ENCODE measurements at regions not wholly inside any gene's neighbourhood (a gene's known extent, or its start where the extent isn't known, plus 50 kb on each side); places are given as distances from the start of the nearest gene placed in this dataset.

GRCh38 chr1:29743264-29743663, 506.9 kb downstream of the PTPRU start:
- H3K4me1 ChIP-seq (ENCODE audit: control insufficient read depth in 4 of 4, insufficient read depth in 4 of 4, low read length in 3 of 4), result no peaks in the 10 kb centered on the region
- H3K9me3 ChIP-seq (ENCODE audit: control insufficient read depth in 4 of 4, low read length in 3 of 4), result no peaks in the 10 kb centered on the region
- DNase-seq (ENCODE audit: low spot score), result no peak
- TF ChIP-seq FOXA1 (IDR thresholded peaks at IDR 0.05) (no peak), RXRA (IDR thresholded peaks at IDR 0.05) (no peak), YY1 (IDR thresholded peaks at IDR 0.05) (no peak), HNF4G (IDR thresholded peaks at IDR 0.05) (no peak), NR2F2 (IDR thresholded peaks at IDR 0.05) (no peak)
- TF ChIP-seq, protein P1, sequence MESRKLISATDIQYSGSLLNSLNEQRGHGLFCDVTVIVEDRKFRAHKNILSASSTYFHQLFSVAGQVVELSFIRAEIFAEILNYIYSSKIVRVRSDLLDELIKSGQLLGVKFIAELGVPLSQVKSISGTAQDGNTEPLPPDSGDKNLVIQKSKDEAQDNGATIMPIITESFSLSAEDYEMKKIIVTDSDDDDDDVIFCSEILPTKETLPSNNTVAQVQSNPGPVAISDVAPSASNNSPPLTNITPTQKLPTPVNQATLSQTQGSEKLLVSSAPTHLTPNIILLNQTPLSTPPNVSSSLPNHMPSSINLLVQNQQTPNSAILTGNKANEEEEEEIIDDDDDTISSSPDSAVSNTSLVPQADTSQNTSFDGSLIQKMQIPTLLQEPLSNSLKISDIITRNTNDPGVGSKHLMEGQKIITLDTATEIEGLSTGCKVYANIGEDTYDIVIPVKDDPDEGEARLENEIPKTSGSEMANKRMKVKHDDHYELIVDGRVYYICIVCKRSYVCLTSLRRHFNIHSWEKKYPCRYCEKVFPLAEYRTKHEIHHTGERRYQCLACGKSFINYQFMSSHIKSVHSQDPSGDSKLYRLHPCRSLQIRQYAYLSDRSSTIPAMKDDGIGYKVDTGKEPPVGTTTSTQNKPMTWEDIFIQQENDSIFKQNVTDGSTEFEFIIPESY (IDR thresholded peaks at IDR 0.05), result no peak
- TF ChIP-seq, protein P2, sequence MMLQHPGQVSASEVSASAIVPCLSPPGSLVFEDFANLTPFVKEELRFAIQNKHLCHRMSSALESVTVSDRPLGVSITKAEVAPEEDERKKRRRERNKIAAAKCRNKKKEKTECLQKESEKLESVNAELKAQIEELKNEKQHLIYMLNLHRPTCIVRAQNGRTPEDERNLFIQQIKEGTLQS (IDR thresholded peaks at IDR 0.05), result no peak
- TF ChIP-seq, protein P3, sequence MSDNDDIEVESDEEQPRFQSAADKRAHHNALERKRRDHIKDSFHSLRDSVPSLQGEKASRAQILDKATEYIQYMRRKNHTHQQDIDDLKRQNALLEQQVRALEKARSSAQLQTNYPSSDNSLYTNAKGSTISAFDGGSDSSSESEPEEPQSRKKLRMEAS (IDR thresholded peaks at IDR 0.05), result no peak
- H3K27ac ChIP-seq (ENCODE audit: low read depth in 1 of 2, low read length in 2 of 2), result no peak overlapping the region
- H3K4me3 ChIP-seq (ENCODE audit: low read depth in 1 of 3, low read length in 3 of 3), result no peak overlapping the region
- H3K36me3 ChIP-seq (ENCODE audit: control insufficient read depth in 4 of 4, insufficient read depth in 3 of 4, low read depth in 1 of 4, low read length in 3 of 4), result no peaks in the 10 kb centered on the region
- no peaks in the 10 kb centered on the region for H3K27me3 ChIP-seq (ENCODE audit: control insufficient read depth in 4 of 4, insufficient read depth in 4 of 4, low read length in 3 of 4)
- no peak overlapping the region for H3K9ac ChIP-seq (ENCODE audit: low read depth in 1 of 2, low read length in 2 of 2)
- 74% methylated on average over 5 of the region's 5 CpGs for WGBS

- TF ChIP-seq EGR1 (IDR thresholded peaks at IDR 0.05; ENCODE audit: low read depth in 2 of 2) (no peak), GABPA (IDR thresholded peaks at IDR 0.05 in 1 of 2, conservative IDR thresholded peaks at IDR 0.05 in 1 of 2) (no peak), HNF4G (IDR thresholded peaks at IDR 0.05) (no peak), YY1 (IDR thresholded peaks at IDR 0.05) (no peak), FOXA1 (IDR thresholded peaks at IDR 0.05) (no peak), HNF4A (conservative IDR thresholded peaks at IDR 0.05) (no peak), JUND (IDR thresholded peaks at IDR 0.05) (no peak), RAD21 (IDR thresholded peaks at IDR 0.05) (no peak), RXRA (IDR thresholded peaks at IDR 0.05) (no peak), CTCF (IDR thresholded peaks at IDR 0.05; ENCODE audit: low read depth, low read length, missing input control) (no peak), NR2F2 (IDR thresholded peaks at IDR 0.05) (no peak), SP1 (IDR thresholded peaks at IDR 0.05) (no peak)
- TF ChIP-seq, protein P4, sequence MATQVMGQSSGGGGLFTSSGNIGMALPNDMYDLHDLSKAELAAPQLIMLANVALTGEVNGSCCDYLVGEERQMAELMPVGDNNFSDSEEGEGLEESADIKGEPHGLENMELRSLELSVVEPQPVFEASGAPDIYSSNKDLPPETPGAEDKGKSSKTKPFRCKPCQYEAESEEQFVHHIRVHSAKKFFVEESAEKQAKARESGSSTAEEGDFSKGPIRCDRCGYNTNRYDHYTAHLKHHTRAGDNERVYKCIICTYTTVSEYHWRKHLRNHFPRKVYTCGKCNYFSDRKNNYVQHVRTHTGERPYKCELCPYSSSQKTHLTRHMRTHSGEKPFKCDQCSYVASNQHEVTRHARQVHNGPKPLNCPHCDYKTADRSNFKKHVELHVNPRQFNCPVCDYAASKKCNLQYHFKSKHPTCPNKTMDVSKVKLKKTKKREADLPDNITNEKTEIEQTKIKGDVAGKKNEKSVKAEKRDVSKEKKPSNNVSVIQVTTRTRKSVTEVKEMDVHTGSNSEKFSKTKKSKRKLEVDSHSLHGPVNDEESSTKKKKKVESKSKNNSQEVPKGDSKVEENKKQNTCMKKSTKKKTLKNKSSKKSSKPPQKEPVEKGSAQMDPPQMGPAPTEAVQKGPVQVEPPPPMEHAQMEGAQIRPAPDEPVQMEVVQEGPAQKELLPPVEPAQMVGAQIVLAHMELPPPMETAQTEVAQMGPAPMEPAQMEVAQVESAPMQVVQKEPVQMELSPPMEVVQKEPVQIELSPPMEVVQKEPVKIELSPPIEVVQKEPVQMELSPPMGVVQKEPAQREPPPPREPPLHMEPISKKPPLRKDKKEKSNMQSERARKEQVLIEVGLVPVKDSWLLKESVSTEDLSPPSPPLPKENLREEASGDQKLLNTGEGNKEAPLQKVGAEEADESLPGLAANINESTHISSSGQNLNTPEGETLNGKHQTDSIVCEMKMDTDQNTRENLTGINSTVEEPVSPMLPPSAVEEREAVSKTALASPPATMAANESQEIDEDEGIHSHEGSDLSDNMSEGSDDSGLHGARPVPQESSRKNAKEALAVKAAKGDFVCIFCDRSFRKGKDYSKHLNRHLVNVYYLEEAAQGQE (IDR thresholded peaks at IDR 0.05), result no peak
- TF ChIP-seq, protein P2 (IDR thresholded peaks at IDR 0.05), result no peak
These were observed 502.9 kb downstream of the PTPRU start for GRCh38 chr1:29739176-29739575.

More at GRCh38 chr1:29739176-29739575, 502.9 kb downstream of the PTPRU start:
- H3K9me3 ChIP-seq (ENCODE audit: control insufficient read depth in 4 of 4, low read length in 3 of 4), result no peaks in the 10 kb centered on the region
- no peaks in the 10 kb centered on the region for H3K27me3 ChIP-seq (ENCODE audit: control insufficient read depth in 4 of 4, insufficient read depth in 4 of 4, low read length in 3 of 4)
- H3K4me3 ChIP-seq (ENCODE audit: low read depth in 1 of 3, low read length in 3 of 3), result no peak overlapping the region
- H3K4me1 ChIP-seq (ENCODE audit: control insufficient read depth in 4 of 4, insufficient read depth in 4 of 4, low read length in 3 of 4), result no peaks in the 10 kb centered on the region
- no peak overlapping the region for H3K9ac ChIP-seq (ENCODE audit: low read depth in 1 of 2, low read length in 2 of 2)
- no peak overlapping the region for H3K27ac ChIP-seq (ENCODE audit: low read depth in 1 of 2, low read length in 2 of 2)
- WGBS, result 62% methylated on average over 1 of the region's 1 CpG
- no peaks in the 10 kb centered on the region for H3K36me3 ChIP-seq (ENCODE audit: control insufficient read depth in 4 of 4, insufficient read depth in 3 of 4, low read depth in 1 of 4, low read length in 3 of 4)
- DNase-seq (ENCODE audit: low spot score), result no peak
